ENCODE measurements at regions not wholly inside any gene's neighbourhood (a gene's known extent, or its start where the extent isn't known, plus 50 kb on each side); places are given as distances from the start of the nearest gene placed in this dataset.

- H3K9me3 ChIP-seq = no peaks in the 10 kb centered on the region
- no peak overlapping the region for H3K4me3 ChIP-seq
- 88 to 100% (median 96%) methylated on average over 1 of the region's 1 CpG for WGBS, 4 donors
- DNase-seq = no peak
- no peaks in the 10 kb centered on the region for H3K27me3 ChIP-seq
- intact Hi-C loops (cut with DNase I) = no loop called here
- H3K36me3 ChIP-seq = no peaks in the 10 kb centered on the region
- H3K4me1 ChIP-seq = no peaks in the 10 kb centered on the region
- H3K27ac ChIP-seq = no peak overlapping the region
- ATAC-seq = no peak
- no peak for TF ChIP-seq POLR2A (IDR thresholded peaks at IDR 0.05)
- TF ChIP-seq, protein P1, sequence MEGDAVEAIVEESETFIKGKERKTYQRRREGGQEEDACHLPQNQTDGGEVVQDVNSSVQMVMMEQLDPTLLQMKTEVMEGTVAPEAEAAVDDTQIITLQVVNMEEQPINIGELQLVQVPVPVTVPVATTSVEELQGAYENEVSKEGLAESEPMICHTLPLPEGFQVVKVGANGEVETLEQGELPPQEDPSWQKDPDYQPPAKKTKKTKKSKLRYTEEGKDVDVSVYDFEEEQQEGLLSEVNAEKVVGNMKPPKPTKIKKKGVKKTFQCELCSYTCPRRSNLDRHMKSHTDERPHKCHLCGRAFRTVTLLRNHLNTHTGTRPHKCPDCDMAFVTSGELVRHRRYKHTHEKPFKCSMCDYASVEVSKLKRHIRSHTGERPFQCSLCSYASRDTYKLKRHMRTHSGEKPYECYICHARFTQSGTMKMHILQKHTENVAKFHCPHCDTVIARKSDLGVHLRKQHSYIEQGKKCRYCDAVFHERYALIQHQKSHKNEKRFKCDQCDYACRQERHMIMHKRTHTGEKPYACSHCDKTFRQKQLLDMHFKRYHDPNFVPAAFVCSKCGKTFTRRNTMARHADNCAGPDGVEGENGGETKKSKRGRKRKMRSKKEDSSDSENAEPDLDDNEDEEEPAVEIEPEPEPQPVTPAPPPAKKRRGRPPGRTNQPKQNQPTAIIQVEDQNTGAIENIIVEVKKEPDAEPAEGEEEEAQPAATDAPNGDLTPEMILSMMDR (IDR thresholded peaks at IDR 0.05) = peak in 1 of 12 donors; percentile 6
Measured at GRCh38 chr3:146382386-146382785, 87.0 kb downstream of the PLSCR2 start.

DNA sequence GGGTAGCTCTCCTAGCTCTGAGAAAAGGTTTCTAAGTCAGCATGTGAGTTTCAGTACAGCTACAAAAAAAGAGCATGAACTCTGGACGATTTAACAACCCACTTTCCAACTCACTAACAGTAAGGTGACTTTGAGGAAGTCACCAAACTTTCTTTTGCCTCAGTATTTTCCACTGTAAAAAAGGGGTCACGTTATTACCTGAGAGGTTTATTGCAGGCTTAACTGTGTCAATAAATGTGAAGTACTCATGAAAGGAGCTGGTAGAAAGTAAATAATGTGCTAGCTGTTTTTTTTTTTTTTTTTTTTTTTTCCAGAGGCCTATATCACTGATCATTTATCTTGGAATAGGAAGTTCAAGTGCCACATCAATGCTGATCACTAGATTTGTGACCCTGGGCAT, 89.3 kb downstream of the PLSCR2 start:
- ATAC-seq (no peak), DNase-seq (no peak)
- intact Hi-C loops (cut with DNase I) = no loop called here
- TF ChIP-seq POLR2A (IDR thresholded peaks at IDR 0.05) = no peak
- TF ChIP-seq, protein P1 (IDR thresholded peaks at IDR 0.05) = no peak
- Histone ChIP-seq H3K27ac (no peak overlapping the region), H3K36me3 (no peaks in the 10 kb centered on the region), H3K27me3 (no peaks in the 10 kb centered on the region), H3K4me1 (peaks cover 0 to 9% (median 0%) of the 10 kb centered on the region in 12 donors), H3K4me3 (no peak overlapping the region), H3K9me3 (no peaks in the 10 kb centered on the region)
- WGBS, 4 donors = 65 to 91% (median 86%) methylated on average over 2 of the region's 2 CpGs

- no peak overlapping the region for H3K4me3 ChIP-seq
- 49 to 58% (median 54%) methylated on average over 3 of the region's 3 CpGs for WGBS, 4 donors
- peaks cover 0 to 25% (median 11%) of the 10 kb centered on the region in 12 donors for H3K9me3 ChIP-seq
- no peak for TF ChIP-seq POLR2A (IDR thresholded peaks at IDR 0.05)
- TF ChIP-seq, protein P1 (IDR thresholded peaks at IDR 0.05) = no peak
- peaks cover 0 to 19% (median 0%) of the 10 kb centered on the region in 12 donors for H3K4me1 ChIP-seq
- H3K27ac ChIP-seq = peak overlapping the region in 1 of 12 donors; percentile 14
- H3K36me3 ChIP-seq = no peaks in the 10 kb centered on the region
- no peaks in the 10 kb centered on the region for H3K27me3 ChIP-seq
- ATAC-seq (peak in 1 of 4 donors; percentile 70), DNase-seq (no peak)
- intact Hi-C loops (cut with DNase I) = no loop called here
Measured at GRCh38 chr3:146375219-146375618, 94.1 kb downstream of the PLSCR2 start.

GRCh38 chr3:146374146-146374545, 95.2 kb downstream of the PLSCR2 start:
- Histone ChIP-seq H3K27me3 (no peaks in the 10 kb centered on the region), H3K9me3 (peaks cover 0 to 26% (median 11%) of the 10 kb centered on the region in 12 donors), H3K4me1 (peaks cover 0 to 19% (median 0%) of the 10 kb centered on the region in 12 donors), H3K36me3 (no peaks in the 10 kb centered on the region), H3K4me3 (no peak overlapping the region), H3K27ac (no peak overlapping the region)
- ATAC-seq (no peak), DNase-seq (no peak)
- intact Hi-C loops (cut with DNase I) = no loop called here
- WGBS, 4 donors = 47 to 61% (median 58%) methylated on average over 2 of the region's 2 CpGs
- TF ChIP-seq POLR2A (IDR thresholded peaks at IDR 0.05) = no peak

- Histone ChIP-seq H3K4me3 (no peak overlapping the region), H3K27me3 (no peaks in the 10 kb centered on the region)
- ATAC-seq = no peak
Measured at GRCh38 chr3:146371902-146372301, 97.5 kb downstream of the PLSCR2 start.

More at GRCh38 chr3:146371902-146372301, 97.5 kb downstream of the PLSCR2 start:
- DNase-seq = no peak
- Histone ChIP-seq H3K4me1 (peaks cover 0 to 19% (median 0%) of the 10 kb centered on the region in 12 donors), H3K36me3 (no peaks in the 10 kb centered on the region), H3K27ac (no peak overlapping the region), H3K9me3 (peaks cover 0 to 26% (median 11%) of the 10 kb centered on the region in 12 donors)
- intact Hi-C loops (cut with DNase I) = no loop called here
- TF ChIP-seq, protein P1 (IDR thresholded peaks at IDR 0.05) = no peak
- no peak for TF ChIP-seq POLR2A (IDR thresholded peaks at IDR 0.05)
- 82 to 86% (median 83%) methylated on average over 1 of the region's 1 CpG for WGBS, 4 donors
